GM12878 (cell line): ENCODE measurements at regions not wholly inside any gene's neighbourhood (a gene's known extent, or its start where the extent isn't known, plus 50 kb on each side); places are given as distances from the start of the nearest gene placed in this dataset.
"Not testable (repeated sequence)": the region's sequence is repeated elsewhere in the genome, so short reads cannot be mapped to it uniquely, and the experiment has no call there.

Source experiments
- ATAC-seq: fragments of 200-7000 bp; cut with Tn5 transposase; 3 replicates; pipeline ENCODE4 v1.9.1; 2020; ENCODE audit warnings: mild to moderate bottlenecking, moderate library complexity
- BruUV-seq: library from RNA; stranded (reverse); fragments of 400-500 nt; replicated peaks from 2 replicates; lab custom pipeline; 2021; lab: Mats Ljungman, UMichigan
- CTCF ChIA-PET: fragments of 300-600 bp; sonication (Branson Sonifier 250); formaldehyde crosslinking; extraction: SDS; loops from one replicate; lab custom pipeline; 2021; ENCODE audit warnings: inconsistent platforms; lab: Yijun Ruan, JAX
- POLR2A ChIA-PET: fragments of 350-600 bp; formaldehyde crosslinking; extraction: SDS; loops from one replicate; lab custom pipeline; 2021; ENCODE audit warnings: inconsistent platforms; lab: Charles Lee
- RAD21 ChIA-PET: fragments of 300-600 bp; sonication (Branson Sonifier 250); formaldehyde crosslinking; loops from one replicate; lab custom pipeline; 2023; ENCODE audit warnings: antibody characterized with exemption; ENCODE audit not compliant: unreplicated experiment; lab: Charles Lee
- SMC1A ChIA-PET: fragments of 300-600 bp; sonication (Branson Sonifier 250); formaldehyde crosslinking; loops from one replicate; lab custom pipeline; 2023; ENCODE audit not compliant: unreplicated experiment, uncharacterized antibody; lab: Charles Lee
- DNase-seq: peaks from one replicate; pipeline ENCODE4 v3.0.0-alpha.2; 2011; ENCODE audit warnings: low read depth, low spot score
- FAIRE-seq: peaks from 3 replicates; lab custom pipeline; 2011; peaks lifted over from hg19 to GRCh38; lab: Jason Lieb, UNC
- H2AFZ ChIP-seq: 2 replicates; pipeline ENCODE4 v1.6.0; 2011; ENCODE audit warnings: low read depth, low read length, control low read depth; ENCODE audit not compliant: control insufficient read depth
- H3K27ac ChIP-seq: 2 replicates; pipeline ENCODE4 v1.5.1; 2011; ENCODE audit warnings: control low read depth; ENCODE audit not compliant: control insufficient read depth, insufficient read depth
- H3K27me3 ChIP-seq, 2 experiments: replicated peaks in 1 of 2; 2 replicates each; pipeline versions ENCODE4 v1.6.0 to v1.6.1; 2011; ENCODE audit warnings: low read length in 1 of 2; ENCODE audit not compliant: control insufficient read depth in 2 of 2, insufficient read depth in 2 of 2
- H3K36me3 ChIP-seq, 2 experiments: 2 replicates each; pipeline ENCODE4 v1.5.1; 2011; ENCODE audit warnings: low read length in 1 of 2; ENCODE audit not compliant: control insufficient read depth in 2 of 2, insufficient read depth in 2 of 2
- H3K4me1 ChIP-seq: 2 replicates; pipeline ENCODE4 v1.6.1; 2011; ENCODE audit warnings: mild to moderate bottlenecking, low read length, moderate library complexity, mixed read lengths; ENCODE audit not compliant: control insufficient read depth, insufficient read depth
- H3K4me2 ChIP-seq: 2 replicates; pipeline ENCODE4 v1.6.0; 2011; ENCODE audit warnings: control low read depth; ENCODE audit not compliant: control insufficient read depth, insufficient read depth
- H3K4me3 ChIP-seq: fragments of 200-600 bp; sonication (generic); 2 replicates; pipeline ENCODE4 v1.5.1; 2016
- H3K79me2 ChIP-seq: 2 replicates; pipeline ENCODE4 v1.6.0; 2011; ENCODE audit warnings: low read length; ENCODE audit not compliant: control insufficient read depth, insufficient read depth
- H3K9ac ChIP-seq: 2 replicates; pipeline ENCODE4 v1.8.0; 2011; ENCODE audit warnings: low read length, control low read depth, mixed read lengths; ENCODE audit not compliant: control insufficient read depth, insufficient read depth
- H3K9me3 ChIP-seq: replicated peaks from 3 replicates; pipeline ENCODE4 v1.5.1; 2011; ENCODE audit warnings: mild to moderate bottlenecking, low read length; ENCODE audit not compliant: control insufficient read depth, insufficient read depth
- H4K20me1 ChIP-seq: 2 replicates; pipeline ENCODE4 v1.6.0; 2011; ENCODE audit not compliant: control insufficient read depth, insufficient read depth
- IKZF2 ChIP-seq, 2 experiments: fragments of 450-650 bp; IDR thresholded peaks; 2 replicates each; pipeline ENCODE4 v1.6.1; 2017; ENCODE audit warnings: mild to moderate bottlenecking in 2 of 2, moderate library complexity in 2 of 2
- WGBS: methylation state at CpG from one replicate; pipeline ENCODE4 v1.1.6; 2016; ENCODE audit warnings: low lambda C conversion rate; ENCODE audit not compliant: insufficient replicate concordance, insufficient coverage; ENCODE audit errors: missing lambda C conversion rate; 5-methylcytosine and 5-hydroxymethylcytosine counted together
- in situ Hi-C: fragments of 300-500 bp; cut with MboI; formaldehyde crosslinking; loops from 9 replicates; pipeline ENCODE4 v1.14.3; 2018; ENCODE audit warnings: mixed read lengths
- intact Hi-C: fragments of 100-400 bp; cut with micrococcal nuclease; formaldehyde crosslinking; loops from one replicate; pipeline ENCODE4 v1.14.2; 2022; ENCODE audit not compliant: unreplicated experiment

GRCh38 chr5:120345947-120346346 lies 118.2 kb upstream of the PRR16 start:
- intact Hi-C loops: no loop called here
- WGBS: 13% methylated on average over 4 of the region's 4 CpGs
- in situ Hi-C loops: no loop called here
- DNase-seq (no peak), ATAC-seq (no peak), FAIRE-seq (no peak)
- Histone ChIP-seq H3K9me3 (no peaks in the 10 kb centered on the region), H4K20me1 (no peaks in the 10 kb centered on the region), H3K9ac (no peak overlapping the region), H3K36me3 (no peaks in the 10 kb centered on the region), H3K4me3 (no peak overlapping the region), H3K4me1 (no peaks in the 10 kb centered on the region), H2AFZ (no peak overlapping the region), H3K27ac (no peak overlapping the region), H3K79me2 (no peaks in the 10 kb centered on the region), H3K4me2 (no peak overlapping the region), H3K27me3 (no peaks in the 10 kb centered on the region)
- ChIA-PET POLR2A (no interaction called here), CTCF (no interaction called here), RAD21 (no interaction called here), SMC1A (no interaction called here)
- no TSS peak for BruUV-seq
- no peak for TF ChIP-seq IKZF2 (IDR thresholded peaks at IDR 0.05)

GRCh38 chr5:120351071-120351470 lies 113.0 kb upstream of the PRR16 start:
- RAD21 ChIA-PET, H3K36me3 ChIP-seq, H3K4me3 ChIP-seq, BruUV-seq, DNase-seq, in situ Hi-C loops, CTCF ChIA-PET, H3K4me2 ChIP-seq, H3K79me2 ChIP-seq, ATAC-seq, H3K4me1 ChIP-seq, SMC1A ChIA-PET, POLR2A ChIA-PET, FAIRE-seq, H3K27ac ChIP-seq, H3K9ac ChIP-seq, H2AFZ ChIP-seq, intact Hi-C loops, H4K20me1 ChIP-seq, H3K27me3 ChIP-seq, H3K9me3 ChIP-seq: not testable (repeated sequence)
- WGBS: 37% methylated on average over 5 of the region's 5 CpGs
